Vagina (tissue), 2 donors: ENCODE measurements at regions not wholly inside any gene's neighbourhood (a gene's known extent, or its start where the extent isn't known, plus 50 kb on each side); places are given as distances from the start of the nearest gene placed in this dataset.

Experiments
- DNase-seq, 2 donors: peaks; one replicate each; pipeline ENCODE4 v3.0.0-alpha.2; 2017; ENCODE audit errors: extremely low spot score in 2 of 2
- H3K27ac ChIP-seq: fragments of 200-600 bp; sonication (generic); one replicate; pipeline ENCODE4 v1.5.1; 2019
- H3K27me3 ChIP-seq: fragments of 200-600 bp; sonication (generic); one replicate; pipeline ENCODE4 v1.5.1; 2019
- H3K36me3 ChIP-seq, 2 donors: fragments of 200-600 bp; sonication (generic); one replicate each; pipeline ENCODE4 v1.5.1; 2017 to 2019
- H3K4me1 ChIP-seq: fragments of 200-600 bp; sonication (generic); one replicate; pipeline ENCODE4 v1.5.1; 2019
- H3K4me3 ChIP-seq, 2 donors: fragments of 200-600 bp; sonication (generic); 1 replicate in 1 of 2; 2 replicates in 1 of 2; pipeline ENCODE4 v1.5.1; 2016 to 2019
- H3K9me3 ChIP-seq: fragments of 200-600 bp; sonication (generic); one replicate; pipeline ENCODE4 v1.5.1; 2019
- CTCF ChIP-seq, 3 experiments: fragments of 450-650 bp in 2 of 3; fragments of 200-600 bp in 1 of 3; sonication (generic) in 1 of 3; IDR thresholded peaks; one replicate each; pipeline ENCODE4 v1.5.1; 2017 to 2019; ENCODE audit warnings: antibody characterized with exemption in 3 of 3, mild to moderate bottlenecking in 2 of 3, moderate library complexity in 2 of 3
- POLR2A ChIP-seq, 2 donors: fragments of 450-650 bp; IDR thresholded peaks; one replicate each; pipeline ENCODE4 v1.6.1; 2017; ENCODE audit warnings: antibody characterized with exemption in 2 of 2, mild to moderate bottlenecking in 2 of 2, moderate library complexity in 2 of 2
- POLR2AphosphoS5 ChIP-seq, 2 donors: sonication (generic); formaldehyde crosslinking; IDR thresholded peaks; one replicate each; pipeline ENCODE4 v1.9.0; 2017; ENCODE audit warnings: antibody characterized with exemption in 2 of 2, mild to moderate bottlenecking in 2 of 2, low read depth in 1 of 2; ENCODE audit not compliant: insufficient read depth in 1 of 2
- intact Hi-C: fragments of 100-400 bp; cut with DNase I; formaldehyde crosslinking; loops from one replicate; pipeline ENCODE4 v1.15.1; 2023

GRCh38 chr12:45637706-45638105 is 91.8 kb upstream of the ARID2 start:
- Histone ChIP-seq H3K4me1 (no peaks in the 10 kb centered on the region), H3K9me3 (no peaks in the 10 kb centered on the region), H3K4me3 (no peak overlapping the region), H3K27me3 (no peaks in the 10 kb centered on the region), H3K36me3 (no peaks in the 10 kb centered on the region), H3K27ac (no peak overlapping the region)
- intact Hi-C loops = no loop called here
- DNase-seq = no peak
- no peak for TF ChIP-seq CTCF (IDR thresholded peaks at IDR 0.05)
- TF ChIP-seq POLR2A (IDR thresholded peaks at IDR 0.05) = no peak
- TF ChIP-seq POLR2AphosphoS5 (IDR thresholded peaks at IDR 0.05; ENCODE audit: insufficient read depth in 1 of 2, low read depth in 1 of 2) = no peak

- TF ChIP-seq POLR2A (IDR thresholded peaks at IDR 0.05) (no peak), CTCF (IDR thresholded peaks at IDR 0.05) (no peak), POLR2AphosphoS5 (IDR thresholded peaks at IDR 0.05; ENCODE audit: insufficient read depth in 1 of 2, low read depth in 1 of 2) (no peak)
- Histone ChIP-seq H3K4me1 (no peaks in the 10 kb centered on the region), H3K9me3 (no peaks in the 10 kb centered on the region), H3K36me3 (no peaks in the 10 kb centered on the region), H3K27ac (no peak overlapping the region), H3K27me3 (no peaks in the 10 kb centered on the region), H3K4me3 (no peak overlapping the region)
- DNase-seq = no peak
- intact Hi-C loops = no loop called here
Observed at GRCh38 chr12:45638386-45638785, 91.1 kb upstream of the ARID2 start.

- Histone ChIP-seq H3K4me1 (no peaks in the 10 kb centered on the region), H3K27ac (no peak overlapping the region), H3K36me3 (no peaks in the 10 kb centered on the region), H3K27me3 (no peaks in the 10 kb centered on the region), H3K9me3 (no peaks in the 10 kb centered on the region), H3K4me3 (no peak overlapping the region)
- intact Hi-C loops = no loop called here
- TF ChIP-seq POLR2A (IDR thresholded peaks at IDR 0.05) (no peak), CTCF (IDR thresholded peaks at IDR 0.05) (no peak), POLR2AphosphoS5 (IDR thresholded peaks at IDR 0.05; ENCODE audit: insufficient read depth in 1 of 2, low read depth in 1 of 2) (no peak)
- no peak for DNase-seq
Observed at GRCh38 chr12:45644541-45644940, 85.0 kb upstream of the ARID2 start.

- H3K9me3 ChIP-seq = no peaks in the 10 kb centered on the region
- no peaks in the 10 kb centered on the region for H3K4me1 ChIP-seq
- H3K27me3 ChIP-seq = no peaks in the 10 kb centered on the region
- DNase-seq = no peak
- intact Hi-C loops = no loop called here
- no peak for TF ChIP-seq CTCF (IDR thresholded peaks at IDR 0.05)
- TF ChIP-seq POLR2A (IDR thresholded peaks at IDR 0.05) = no peak
- no peak for TF ChIP-seq POLR2AphosphoS5 (IDR thresholded peaks at IDR 0.05; ENCODE audit: insufficient read depth in 1 of 2, low read depth in 1 of 2)
- H3K36me3 ChIP-seq = no peaks in the 10 kb centered on the region
- H3K27ac ChIP-seq = no peak overlapping the region
- no peak overlapping the region for H3K4me3 ChIP-seq
Observed at GRCh38 chr12:45646851-45647581, 82.5 kb upstream of the ARID2 start.

GRCh38 chr12:45648070-45648469 is 81.4 kb upstream of the ARID2 start:
- no peak overlapping the region for H3K4me3 ChIP-seq
- no peaks in the 10 kb centered on the region for H3K9me3 ChIP-seq
- H3K27me3 ChIP-seq = no peaks in the 10 kb centered on the region
- no peak overlapping the region for H3K27ac ChIP-seq
- intact Hi-C loops = no loop called here
- no peak for DNase-seq
- H3K4me1 ChIP-seq = no peaks in the 10 kb centered on the region
- no peak for TF ChIP-seq POLR2A (IDR thresholded peaks at IDR 0.05)
- TF ChIP-seq CTCF (IDR thresholded peaks at IDR 0.05) = no peak
- TF ChIP-seq POLR2AphosphoS5 (IDR thresholded peaks at IDR 0.05; ENCODE audit: insufficient read depth in 1 of 2, low read depth in 1 of 2) = no peak
- H3K36me3 ChIP-seq = no peaks in the 10 kb centered on the region
